Activated CD4-positive, alpha-beta T cell treated with anti-CD3 and anti-CD28 coated beads, Interleukin-2, amount 10 ng/mL, durations not matched to agents 7 days and 5 days (primary cell): ENCODE measurements at regions not wholly inside any gene's neighbourhood (a gene's known extent, or its start where the extent isn't known, plus 50 kb on each side); places are given as distances from the start of the nearest gene placed in this dataset.

Source experiments
- CTCF ChIA-PET: fragments of 350-600 bp; sonication (Branson Sonifier 250); formaldehyde crosslinking; loops from one replicate; lab custom pipeline; 2021; ENCODE audit warnings: antibody characterized with exemption; lab: Charles Lee
- POLR2A ChIA-PET: fragments of 350-600 bp; sonication (Branson Sonifier 250); formaldehyde crosslinking; loops from one replicate; lab custom pipeline; 2021; ENCODE audit warnings: antibody characterized with exemption; lab: Charles Lee
- DNase-seq: peaks from one replicate; pipeline ENCODE4 v3.0.0-alpha.2; 2020
- H3K27ac Mint-ChIP-seq: one replicate; pipeline ENCODE4 v1.8.0; 2021; ENCODE audit warnings: mild to moderate bottlenecking, moderate library complexity, mixed read lengths
- H3K27me3 Mint-ChIP-seq: one replicate; pipeline ENCODE4 v1.8.0; 2021; ENCODE audit warnings: mixed read lengths
- H3K36me3 Mint-ChIP-seq: one replicate; pipeline ENCODE4 v1.8.0; 2021; ENCODE audit warnings: low read depth, mixed read lengths
- H3K4me1 Mint-ChIP-seq: one replicate; pipeline ENCODE4 v1.8.0; 2021; ENCODE audit warnings: mixed read lengths
- H3K4me3 Mint-ChIP-seq: one replicate; pipeline ENCODE4 v1.8.0; 2021; ENCODE audit warnings: mild to moderate bottlenecking, moderate library complexity, mixed read lengths
- H3K9me3 Mint-ChIP-seq: one replicate; pipeline ENCODE4 v1.8.0; 2021; ENCODE audit warnings: mixed read lengths

DNA sequence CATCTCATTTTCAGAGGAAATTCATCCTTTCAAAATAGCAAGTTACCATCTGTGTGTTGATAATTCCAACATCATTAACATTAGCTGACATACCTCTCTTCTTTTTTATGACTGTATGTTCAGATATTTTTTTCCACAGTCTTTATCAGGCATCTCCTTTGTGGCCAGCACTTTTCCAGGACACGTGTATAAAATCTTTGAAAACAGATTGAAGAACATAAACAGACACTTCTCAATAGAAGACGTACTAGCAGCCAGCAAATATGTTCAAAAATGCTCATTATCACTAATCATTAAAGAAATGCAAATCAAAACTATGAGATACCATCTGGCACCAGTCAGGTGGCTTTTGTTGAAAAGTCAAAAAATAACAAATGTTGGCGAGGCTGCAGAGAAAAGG, 734.3 kb downstream of the SEMA5A start:
- POLR2A ChIA-PET = no interaction called here
- no peaks in the 10 kb centered on the region for H3K4me1 Mint-ChIP-seq
- no peak for DNase-seq
- CTCF ChIA-PET = no interaction called here
- no peaks in the 10 kb centered on the region for H3K27me3 Mint-ChIP-seq
- H3K27ac Mint-ChIP-seq = no peak overlapping the region
- peaks cover 21% of the 10 kb centered on the region for H3K9me3 Mint-ChIP-seq
- H3K36me3 Mint-ChIP-seq = no peaks in the 10 kb centered on the region
- H3K4me3 Mint-ChIP-seq = no peak overlapping the region

GRCh38 chr5:8813180-8813579, 732.7 kb downstream of the SEMA5A start:
- no peak for DNase-seq
- ChIA-PET POLR2A (no interaction called here), CTCF (no interaction called here)
- H3K36me3 Mint-ChIP-seq = no peaks in the 10 kb centered on the region
- H3K9me3 Mint-ChIP-seq = peaks cover 18% of the 10 kb centered on the region
- no peak overlapping the region for H3K4me3 Mint-ChIP-seq
- H3K27me3 Mint-ChIP-seq = no peaks in the 10 kb centered on the region
- no peak overlapping the region for H3K27ac Mint-ChIP-seq
- H3K4me1 Mint-ChIP-seq = no peaks in the 10 kb centered on the region

- no peak overlapping the region for H3K27ac Mint-ChIP-seq
- no peaks in the 10 kb centered on the region for H3K4me1 Mint-ChIP-seq
- CTCF ChIA-PET = no interaction called here
- no peak for DNase-seq
- H3K9me3 Mint-ChIP-seq = peaks cover 18% of the 10 kb centered on the region
- no peaks in the 10 kb centered on the region for H3K36me3 Mint-ChIP-seq
- no peak overlapping the region for H3K4me3 Mint-ChIP-seq
- no peaks in the 10 kb centered on the region for H3K27me3 Mint-ChIP-seq
- POLR2A ChIA-PET = no interaction called here
Measured at GRCh38 chr5:8814105-8814504, 731.8 kb downstream of the SEMA5A start.

GRCh38 chr5:8824371-8824770, 721.5 kb downstream of the SEMA5A start:
- no peak for DNase-seq
- Mint-ChIP-seq H3K27me3 (no peaks in the 10 kb centered on the region), H3K27ac (no peak overlapping the region), H3K9me3 (peaks cover 4% of the 10 kb centered on the region), H3K4me1 (no peaks in the 10 kb centered on the region), H3K4me3 (no peak overlapping the region), H3K36me3 (no peaks in the 10 kb centered on the region)
- ChIA-PET CTCF (no interaction called here), POLR2A (no interaction called here)

- no peaks in the 10 kb centered on the region for H3K4me1 Mint-ChIP-seq
- H3K36me3 Mint-ChIP-seq = no peaks in the 10 kb centered on the region
- no peaks in the 10 kb centered on the region for H3K27me3 Mint-ChIP-seq
- DNase-seq = no peak
- ChIA-PET POLR2A (no interaction called here), CTCF (no interaction called here)
- no peak overlapping the region for H3K4me3 Mint-ChIP-seq
- H3K27ac Mint-ChIP-seq = no peak overlapping the region
- H3K9me3 Mint-ChIP-seq = peaks cover 4% of the 10 kb centered on the region
Measured at GRCh38 chr5:8825139-8825757, 720.6 kb downstream of the SEMA5A start.

DNA sequence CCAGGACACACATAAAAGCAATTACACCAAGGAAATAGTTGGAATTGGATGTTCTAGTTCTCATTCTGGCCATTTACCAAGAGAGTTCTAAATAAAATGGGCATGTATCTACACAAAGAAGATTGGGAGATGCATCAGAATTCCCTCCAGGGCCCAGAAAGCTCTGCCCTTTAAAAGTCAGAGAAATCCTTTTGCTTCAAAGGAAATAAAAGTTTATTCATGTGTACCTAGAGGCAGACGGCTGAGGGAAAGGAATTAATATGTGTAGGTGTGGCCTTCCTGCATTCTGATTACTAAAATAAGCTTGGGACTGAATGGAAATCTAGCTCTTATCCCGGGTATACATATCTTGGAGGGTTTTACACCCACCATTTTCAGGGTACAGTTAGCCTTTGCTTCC, 719.4 kb downstream of the SEMA5A start:
- H3K4me3 Mint-ChIP-seq = no peak overlapping the region
- H3K27ac Mint-ChIP-seq = no peak overlapping the region
- ChIA-PET CTCF (no interaction called here), POLR2A (no interaction called here)
- H3K4me1 Mint-ChIP-seq = no peaks in the 10 kb centered on the region
- no peaks in the 10 kb centered on the region for H3K36me3 Mint-ChIP-seq
- no peaks in the 10 kb centered on the region for H3K27me3 Mint-ChIP-seq
- H3K9me3 Mint-ChIP-seq = peaks cover 8% of the 10 kb centered on the region
- DNase-seq = no peak

GRCh38 chr5:8827696-8828095, 718.2 kb downstream of the SEMA5A start:
- Mint-ChIP-seq H3K4me3 (no peak overlapping the region), H3K27ac (no peak overlapping the region), H3K9me3 (peaks cover 6% of the 10 kb centered on the region), H3K27me3 (no peaks in the 10 kb centered on the region), H3K4me1 (no peaks in the 10 kb centered on the region), H3K36me3 (no peaks in the 10 kb centered on the region)
- no peak for DNase-seq
- POLR2A ChIA-PET = no interaction called here
- CTCF ChIA-PET = interaction anchor here (1.1 kb wide), 1 partner anchor 13 kb away, joined by 3 read pairs; no protein-coding TSS in a partner anchor

GRCh38 chr5:8828596-8829322, 717.1 kb downstream of the SEMA5A start:
- Mint-ChIP-seq H3K36me3 (no peaks in the 10 kb centered on the region), H3K4me3 (no peak overlapping the region), H3K4me1 (no peaks in the 10 kb centered on the region), H3K27me3 (no peaks in the 10 kb centered on the region), H3K27ac (no peak overlapping the region), H3K9me3 (peaks cover 6% of the 10 kb centered on the region)
- ChIA-PET CTCF (interaction anchor here (1.1 kb wide), 1 partner anchor 12 kb away, joined by 3 read pairs; no protein-coding TSS in a partner anchor), POLR2A (no interaction called here)
- no peak for DNase-seq

DNA sequence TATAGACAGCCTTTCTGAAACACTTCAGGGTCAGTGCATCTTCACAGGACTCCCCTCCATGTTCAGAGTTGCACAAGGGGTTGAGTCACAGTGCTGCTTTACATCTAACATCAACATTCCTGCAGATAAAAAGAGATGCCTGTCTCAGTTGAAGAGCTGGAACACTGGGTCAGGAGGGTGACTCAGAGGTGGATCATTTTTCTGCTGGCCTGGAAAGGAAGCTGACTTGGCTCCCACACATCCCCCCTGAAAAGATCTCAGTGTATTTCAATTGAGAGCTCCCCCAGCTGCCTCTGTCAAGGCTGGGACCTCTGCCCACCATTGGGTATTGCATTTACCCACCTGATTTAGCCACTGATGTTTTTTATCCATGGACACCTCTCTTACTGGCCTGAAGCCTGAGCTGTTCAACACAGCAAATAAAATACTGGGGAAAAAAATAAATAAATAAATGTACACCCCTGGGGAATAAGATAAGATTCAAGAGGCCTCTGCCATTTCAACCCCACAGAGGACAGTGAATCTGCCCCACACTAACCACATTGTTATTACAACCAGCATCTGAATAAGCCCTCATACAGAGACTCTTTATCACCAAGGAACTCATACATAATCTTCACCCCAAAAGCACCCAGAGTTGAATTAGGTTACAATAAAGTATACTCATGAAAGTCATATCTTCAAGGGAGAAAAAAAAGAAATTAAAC, 716.4 kb downstream of the SEMA5A start:
- no peak overlapping the region for H3K27ac Mint-ChIP-seq
- DNase-seq = no peak
- H3K9me3 Mint-ChIP-seq = peaks cover 6% of the 10 kb centered on the region
- CTCF ChIA-PET = no interaction called here
- H3K4me1 Mint-ChIP-seq = no peaks in the 10 kb centered on the region
- H3K4me3 Mint-ChIP-seq = no peak overlapping the region
- POLR2A ChIA-PET = no interaction called here
- H3K27me3 Mint-ChIP-seq = no peaks in the 10 kb centered on the region
- H3K36me3 Mint-ChIP-seq = no peaks in the 10 kb centered on the region

DNA sequence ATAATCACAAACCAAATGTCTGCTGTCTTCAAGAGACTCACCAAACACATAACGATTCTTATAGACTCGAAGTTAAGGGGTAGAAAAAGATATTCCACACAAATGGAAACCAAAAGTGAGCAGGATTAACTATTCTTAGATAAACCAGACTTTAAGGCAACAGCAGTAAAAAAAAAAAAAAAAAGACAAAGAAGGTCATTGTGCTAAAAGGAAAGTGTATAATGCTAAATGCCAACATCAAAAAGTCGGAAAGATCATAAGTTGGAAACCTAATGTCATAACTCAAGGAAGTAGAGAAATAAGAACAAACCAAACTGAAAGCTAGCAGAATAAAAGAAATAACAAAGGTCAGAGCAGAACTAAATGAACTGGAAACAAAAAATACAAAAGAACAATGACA, 714.6 kb downstream of the SEMA5A start:
- CTCF ChIA-PET = no interaction called here
- H3K9me3 Mint-ChIP-seq = peaks cover 6% of the 10 kb centered on the region

DNA sequence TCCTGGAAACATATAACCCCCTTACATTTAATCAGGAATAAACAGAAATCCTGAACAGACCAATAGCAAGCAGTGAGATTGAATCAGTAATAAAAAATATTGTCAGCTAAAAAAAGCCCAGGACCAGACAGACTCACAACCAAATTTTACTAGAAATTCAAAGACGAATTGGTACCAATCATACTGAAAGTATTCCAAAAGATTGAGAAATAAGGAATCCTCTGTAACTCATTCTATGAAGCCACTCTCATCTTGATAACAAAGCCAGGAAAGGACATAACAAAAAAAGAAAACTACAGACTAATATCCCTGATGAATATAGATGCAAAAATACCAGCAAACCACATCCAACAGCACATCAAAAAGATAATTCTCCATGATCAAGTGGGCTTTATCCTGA, 714.0 kb downstream of the SEMA5A start:
- no peak for DNase-seq
- H3K4me3 Mint-ChIP-seq = no peak overlapping the region
- no peak overlapping the region for H3K27ac Mint-ChIP-seq
- no peaks in the 10 kb centered on the region for H3K4me1 Mint-ChIP-seq
- ChIA-PET POLR2A (no interaction called here), CTCF (no interaction called here)
- peaks cover 6% of the 10 kb centered on the region for H3K9me3 Mint-ChIP-seq
- H3K27me3 Mint-ChIP-seq = no peaks in the 10 kb centered on the region
- no peaks in the 10 kb centered on the region for H3K36me3 Mint-ChIP-seq

More for the DNA sequence above, 714.6 kb downstream of the SEMA5A start:
- Mint-ChIP-seq H3K27me3 (no peaks in the 10 kb centered on the region), H3K4me3 (no peak overlapping the region), H3K4me1 (no peaks in the 10 kb centered on the region), H3K36me3 (no peaks in the 10 kb centered on the region), H3K27ac (no peak overlapping the region)
- POLR2A ChIA-PET = no interaction called here
- DNase-seq = no peak

DNA sequence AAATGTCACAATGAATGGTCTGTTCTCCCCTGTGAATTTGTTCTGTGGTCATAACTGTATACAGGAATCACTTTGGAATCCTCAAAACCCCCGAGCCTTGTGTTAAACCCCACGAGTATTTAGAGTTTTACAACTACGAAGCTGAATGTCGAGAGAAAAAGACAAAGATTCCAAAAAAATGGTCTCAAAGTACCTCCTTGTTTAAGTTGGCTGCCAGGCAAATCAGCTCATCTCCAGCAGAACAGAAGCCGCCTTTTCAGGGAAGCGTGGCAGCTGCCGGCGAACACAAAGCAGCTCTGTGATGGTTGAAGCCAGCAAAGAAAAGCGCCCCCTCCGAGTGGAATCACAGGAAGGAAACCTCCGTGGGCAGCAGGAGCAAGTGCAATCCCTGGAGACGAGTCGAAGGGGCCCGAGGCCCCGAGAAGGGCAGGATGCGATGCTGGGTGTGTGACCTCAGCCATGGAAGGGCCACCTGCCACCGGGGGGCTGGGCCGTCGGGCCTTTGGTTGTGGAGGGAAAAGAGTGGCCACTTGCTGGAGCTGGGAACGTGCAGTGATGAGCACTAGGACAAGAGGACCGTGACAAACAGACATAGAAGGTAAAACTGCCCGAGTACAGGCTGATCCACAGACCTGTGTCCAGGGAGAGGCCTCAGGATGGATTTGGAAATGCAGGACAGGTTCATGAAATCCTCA, 706.4 kb downstream of the SEMA5A start:
- Mint-ChIP-seq H3K36me3 (no peaks in the 10 kb centered on the region), H3K4me1 (no peaks in the 10 kb centered on the region), H3K27me3 (no peaks in the 10 kb centered on the region), H3K27ac (no peak overlapping the region), H3K4me3 (no peak overlapping the region), H3K9me3 (peaks cover 16% of the 10 kb centered on the region)
- CTCF ChIA-PET = no interaction called here
- no peak for DNase-seq
- POLR2A ChIA-PET = no interaction called here

DNA sequence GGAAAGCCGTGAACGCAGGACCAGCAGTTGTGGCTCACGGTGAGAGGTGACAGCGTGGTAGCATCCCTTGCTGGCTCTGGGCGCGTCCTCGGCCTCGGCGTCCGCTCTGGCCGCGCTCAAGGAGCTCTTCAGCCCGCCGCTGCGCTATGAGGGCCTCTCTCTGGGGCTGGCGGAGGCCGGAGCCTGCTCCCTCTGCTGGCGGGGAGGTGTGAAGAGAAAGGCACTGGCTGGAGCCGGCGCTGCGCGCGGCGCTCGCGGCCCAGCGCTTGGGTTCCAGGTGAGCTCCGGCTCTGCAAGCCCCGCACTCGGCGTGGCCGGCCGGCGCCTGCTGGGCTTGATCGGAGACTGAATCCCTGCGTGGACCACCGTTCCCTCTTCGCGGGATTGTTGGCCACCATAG, 705.6 kb downstream of the SEMA5A start:
- Mint-ChIP-seq H3K27ac (no peak overlapping the region), H3K4me3 (no peak overlapping the region), H3K4me1 (no peaks in the 10 kb centered on the region), H3K9me3 (peaks cover 16% of the 10 kb centered on the region), H3K36me3 (no peaks in the 10 kb centered on the region), H3K27me3 (no peaks in the 10 kb centered on the region)
- POLR2A ChIA-PET = no interaction called here
- no peak for DNase-seq
- CTCF ChIA-PET = interaction anchor here (1.0 kb wide), 1 partner anchor 12 kb away, joined by 3 read pairs; no protein-coding TSS in a partner anchor
